AG09309 (cell line): ENCODE measurements at regions not wholly inside any gene's neighbourhood (a gene's known extent, or its start where the extent isn't known, plus 50 kb on each side); places are given as distances from the start of the nearest gene placed in this dataset.
A peak's percentile ranks its signal among the peaks of the same experiment; 100 is the strongest.

Source experiments
- DNase-seq: peaks from one replicate; pipeline ENCODE4 v3.0.0-alpha.2; 2010; ENCODE audit warnings: low read depth
- H3K4me3 ChIP-seq: 2 replicates; pipeline ENCODE4 v1.5.1; 2011; ENCODE audit warnings: mild to moderate bottlenecking, low read depth, low read length, moderate library complexity; ENCODE audit not compliant: control insufficient read depth
- TF ChIP-seq, protein P1 (sequence below): IDR thresholded peaks from 2 replicates; pipeline ENCODE4 v1.5.1; 2011; ENCODE audit warnings: mild to moderate bottlenecking, low read depth, low read length, inconsistent platforms; ENCODE audit not compliant: insufficient read depth, control insufficient read depth; ENCODE audit errors: missing control alignments

- H3K4me3 ChIP-seq, result no peak overlapping the region
- TF ChIP-seq, protein P1, sequence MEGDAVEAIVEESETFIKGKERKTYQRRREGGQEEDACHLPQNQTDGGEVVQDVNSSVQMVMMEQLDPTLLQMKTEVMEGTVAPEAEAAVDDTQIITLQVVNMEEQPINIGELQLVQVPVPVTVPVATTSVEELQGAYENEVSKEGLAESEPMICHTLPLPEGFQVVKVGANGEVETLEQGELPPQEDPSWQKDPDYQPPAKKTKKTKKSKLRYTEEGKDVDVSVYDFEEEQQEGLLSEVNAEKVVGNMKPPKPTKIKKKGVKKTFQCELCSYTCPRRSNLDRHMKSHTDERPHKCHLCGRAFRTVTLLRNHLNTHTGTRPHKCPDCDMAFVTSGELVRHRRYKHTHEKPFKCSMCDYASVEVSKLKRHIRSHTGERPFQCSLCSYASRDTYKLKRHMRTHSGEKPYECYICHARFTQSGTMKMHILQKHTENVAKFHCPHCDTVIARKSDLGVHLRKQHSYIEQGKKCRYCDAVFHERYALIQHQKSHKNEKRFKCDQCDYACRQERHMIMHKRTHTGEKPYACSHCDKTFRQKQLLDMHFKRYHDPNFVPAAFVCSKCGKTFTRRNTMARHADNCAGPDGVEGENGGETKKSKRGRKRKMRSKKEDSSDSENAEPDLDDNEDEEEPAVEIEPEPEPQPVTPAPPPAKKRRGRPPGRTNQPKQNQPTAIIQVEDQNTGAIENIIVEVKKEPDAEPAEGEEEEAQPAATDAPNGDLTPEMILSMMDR, result no peak
- peak; percentile 53 for DNase-seq
These were observed 201.9 kb upstream of the RBM19 start for GRCh38 chr12:114168061-114168460.

GRCh38 chr12:114167431-114167830, 201.3 kb upstream of the RBM19 start:
- DNase-seq, result peak; percentile 79
- H3K4me3 ChIP-seq, result no peak overlapping the region
- TF ChIP-seq, protein P1, result no peak

DNA sequence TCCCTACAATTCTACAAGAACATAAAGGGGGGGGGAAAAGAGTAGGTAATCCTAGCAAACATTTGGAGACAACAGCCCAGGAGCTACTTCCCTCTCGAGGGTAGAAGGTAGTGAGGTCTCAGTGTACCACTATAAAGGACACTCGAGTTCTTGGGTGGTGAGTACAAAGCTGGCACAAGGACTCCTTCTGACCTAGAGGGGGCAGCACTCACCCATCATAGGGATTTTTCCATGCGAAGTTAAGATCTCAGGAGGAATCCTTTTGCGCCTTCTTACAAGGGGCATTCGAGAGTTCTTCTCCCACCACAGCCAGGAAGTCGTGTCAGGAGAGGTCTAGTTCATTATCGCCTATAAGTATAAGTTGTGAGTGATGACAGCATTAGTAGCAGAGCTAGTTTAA, 200.2 kb upstream of the RBM19 start:
- TF ChIP-seq, protein P1, result peak; percentile 66
- peak; percentile 28 for DNase-seq
- no peak overlapping the region for H3K4me3 ChIP-seq

GRCh38 chr12:114165921-114166320, 199.8 kb upstream of the RBM19 start:
- DNase-seq, result no peak
- TF ChIP-seq, protein P1, result no peak
- H3K4me3 ChIP-seq, result no peak overlapping the region

- DNase-seq, result no peak
- TF ChIP-seq, protein P1, result no peak
- no peak overlapping the region for H3K4me3 ChIP-seq
These were observed 198.2 kb upstream of the RBM19 start for GRCh38 chr12:114164351-114164750.

DNA sequence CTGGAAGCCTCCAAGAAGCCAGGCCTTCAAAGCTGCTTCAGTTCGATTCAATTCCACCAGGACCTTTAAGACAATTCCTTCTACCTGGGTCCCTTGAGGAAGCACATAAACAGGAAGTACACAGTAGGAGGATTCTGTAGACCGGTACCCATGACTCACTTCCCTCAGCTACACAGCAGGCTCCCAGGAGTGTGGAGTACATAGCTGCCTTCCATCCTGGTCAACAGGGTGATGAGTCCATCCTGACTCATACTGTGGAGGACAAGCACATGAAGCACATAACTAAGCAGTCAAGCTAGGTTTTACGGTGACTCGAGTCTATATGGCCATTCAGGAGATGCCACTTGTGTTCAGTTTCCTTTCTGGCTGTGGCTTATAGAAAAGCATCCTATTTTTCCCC, 197.6 kb upstream of the RBM19 start:
- DNase-seq, result peak; percentile 89
- no peak overlapping the region for H3K4me3 ChIP-seq
- TF ChIP-seq, protein P1, result no peak

- TF ChIP-seq, protein P1, result no peak
- no peak overlapping the region for H3K4me3 ChIP-seq
- DNase-seq, result no peak
These were observed 194.3 kb upstream of the RBM19 start for GRCh38 chr12:114160445-114160844.
